HepG2 (cell line): ENCODE measurements at regions not wholly inside any gene's neighbourhood (a gene's known extent, or its start where the extent isn't known, plus 50 kb on each side); places are given as distances from the start of the nearest gene placed in this dataset.
A peak's percentile ranks its signal among the peaks of the same experiment; 100 is the strongest.

Experiments used
- ATAC-seq: fragments of 200-7000 bp; cut with Tn5 transposase; 3 replicates; pipeline ENCODE4 v1.9.1; 2020; ENCODE audit warnings: mild to moderate bottlenecking, moderate library complexity
- BruUV-seq: library from RNA; stranded (reverse); fragments of 400-500 nt; replicated peaks from 2 replicates; lab custom pipeline; 2021; lab: Mats Ljungman, UMichigan
- CTCF ChIA-PET: fragments of 300-600 bp; formaldehyde crosslinking; extraction: SDS; loops from one replicate; lab custom pipeline; 2021; ENCODE audit warnings: low total read pairs, inconsistent platforms, low intra/inter-chr PET ratio; lab: Yijun Ruan, JAX
- POLR2A ChIA-PET: fragments of 350-600 bp; sonication (Branson Sonifier 250); formaldehyde crosslinking; loops from one replicate; lab custom pipeline; 2020; ENCODE audit warnings: antibody characterized with exemption, inconsistent platforms; lab: Yijun Ruan, JAX
- DNase-seq: peaks from one replicate; pipeline ENCODE4 v3.0.0-alpha.2; 2015; ENCODE audit warnings: low spot score
- FAIRE-seq: peaks from 3 replicates; lab custom pipeline; 2011; peaks lifted over from hg19 to GRCh38; lab: Jason Lieb, UNC
- H2AFZ ChIP-seq: one replicate; pipeline ENCODE4 v1.6.1; 2011; ENCODE audit warnings: low read length, inconsistent platforms
- H3K27ac ChIP-seq: fragments of 300-600 bp; 3 replicates; pipeline ENCODE4 v1.8.0; 2011; ENCODE audit warnings: mixed run types, mild to moderate bottlenecking, mixed read lengths, low read length, inconsistent platforms; ENCODE audit not compliant: insufficient read depth; ENCODE audit errors: extremely low read length
- H3K27me3 ChIP-seq, 2 experiments: fragments of 200-600 bp in 1 of 2; 2 replicates in 1 of 2; 3 replicates in 1 of 2; pipeline versions ENCODE4 v1.6.0 to v1.8.0; 2011; ENCODE audit warnings: low read length in 2 of 2, mild to moderate bottlenecking in 2 of 2, moderate library complexity in 2 of 2, inconsistent platforms in 1 of 2; ENCODE audit not compliant: insufficient read depth in 2 of 2, control insufficient read depth in 1 of 2
- H3K36me3 ChIP-seq, 2 experiments: fragments of 200-600 bp in 1 of 2; replicated peaks in 1 of 2; 2 replicates in 1 of 2; 3 replicates in 1 of 2; pipeline versions ENCODE4 v1.5.1 to v1.8.0; 2011; ENCODE audit warnings: low read length in 2 of 2, inconsistent platforms in 1 of 2; ENCODE audit not compliant: insufficient read depth in 2 of 2, control insufficient read depth in 1 of 2
- H3K4me1 ChIP-seq: 2 replicates; pipeline ENCODE4 v1.5.1; 2012; ENCODE audit warnings: low read length, inconsistent platforms; ENCODE audit not compliant: insufficient read depth
- H3K4me2 ChIP-seq: 2 replicates; pipeline ENCODE4 v1.6.0; 2011; ENCODE audit warnings: low read depth, low read length, inconsistent platforms
- H3K4me3 ChIP-seq, 3 experiments: fragments of 200-600 bp in 1 of 3; sonication (generic), shearing (Covaris generic) in 1 of 3; replicated peaks in 1 of 3; 2 replicates each; pipeline ENCODE4 v1.5.1; 2011 to 2016; ENCODE audit warnings: low read length in 3 of 3, inconsistent platforms in 2 of 3, low read depth in 2 of 3, mild to moderate bottlenecking in 2 of 3, control low read depth in 1 of 3, mixed read lengths in 1 of 3; ENCODE audit not compliant: insufficient read depth in 1 of 3
- H3K79me2 ChIP-seq: one replicate; pipeline ENCODE4 v1.6.1; 2011; ENCODE audit warnings: low read length, inconsistent platforms; ENCODE audit not compliant: insufficient read depth
- H3K9ac ChIP-seq: 2 replicates; pipeline ENCODE4 v1.6.0; 2011; ENCODE audit warnings: mild to moderate bottlenecking, low read depth, low read length, inconsistent platforms; ENCODE audit not compliant: insufficient read depth
- H3K9me3 ChIP-seq: 2 replicates; pipeline ENCODE4 v1.5.1; 2012; ENCODE audit warnings: mild to moderate bottlenecking, low read length
- H4K20me1 ChIP-seq: 2 replicates; pipeline ENCODE4 v1.6.0; 2011; ENCODE audit warnings: inconsistent platforms, mild to moderate bottlenecking, low read length, moderate library complexity; ENCODE audit not compliant: insufficient read depth
- BCL6 ChIP-seq: IDR thresholded peaks from 2 replicates; pipeline ENCODE4 v1.6.1; 2016; ENCODE audit warnings: missing genetic modification reagents, missing compliant biosample characterization
- CERS6 ChIP-seq: sonication (generic); formaldehyde crosslinking; IDR thresholded peaks from 2 replicates; pipeline ENCODE4 v1.5.0; 2020; ENCODE audit warnings: missing genetic modification reagents
- FOSL2 ChIP-seq: sonication (generic); formaldehyde crosslinking; IDR thresholded peaks from 2 replicates; pipeline ENCODE4 v1.4.0; 2020; ENCODE audit warnings: missing genetic modification reagents
- GFI1 ChIP-seq: sonication (generic); formaldehyde crosslinking; IDR thresholded peaks from 2 replicates; pipeline ENCODE4 v1.5.0; 2020; ENCODE audit warnings: missing genetic modification reagents, mild to moderate bottlenecking, borderline replicate concordance
- PPARG ChIP-seq: conservative IDR thresholded peaks from 2 replicates; pipeline ENCODE4 v1.6.1; 2016; ENCODE audit warnings: missing biosample characterization, missing genetic modification reagents
- RERE ChIP-seq: IDR thresholded peaks from 2 replicates; pipeline ENCODE4 v1.6.1; 2016; ENCODE audit warnings: low read depth, missing genetic modification reagents, missing compliant biosample characterization
- SMC3 ChIP-seq: IDR thresholded peaks from 2 replicates; pipeline ENCODE4 v1.6.1; 2011; ENCODE audit warnings: low read length, improper control_type of control experiment
- SOX13 ChIP-seq, 3 experiments: fragments of 450-650 bp in 1 of 3; sonication (generic) in 1 of 3; formaldehyde crosslinking in 1 of 3; IDR thresholded peaks in 2 of 3; conservative IDR thresholded peaks in 1 of 3; 2 replicates each; pipeline versions ENCODE4 v1.5.0 to v1.6.1; 2016 to 2020; ENCODE audit warnings: antibody characterized with exemption in 1 of 3, mild to moderate bottlenecking in 1 of 3, missing compliant biosample characterization in 1 of 3, missing genetic modification reagents in 1 of 3, moderate library complexity in 1 of 3
- SOX5 ChIP-seq: IDR thresholded peaks from 2 replicates; pipeline ENCODE4 v1.6.1; 2016; ENCODE audit warnings: borderline replicate concordance
- WIZ ChIP-seq: sonication (generic); formaldehyde crosslinking; IDR thresholded peaks from 2 replicates; pipeline ENCODE4 v1.5.1; 2020; ENCODE audit warnings: mild to moderate bottlenecking, missing genetic modification reagents
- ZNF383 ChIP-seq: sonication (generic); formaldehyde crosslinking; IDR thresholded peaks from 2 replicates; pipeline ENCODE4 v1.4.0; 2020; ENCODE audit warnings: missing genetic modification reagents, mild to moderate bottlenecking, borderline replicate concordance
- ZNF83 ChIP-seq: sonication (generic); formaldehyde crosslinking; IDR thresholded peaks from 2 replicates; pipeline ENCODE4 v1.4.0; 2020; ENCODE audit warnings: missing genetic modification reagents, mild to moderate bottlenecking, borderline replicate concordance
- WGBS: methylation state at CpG from one replicate; pipeline ENCODE4 v1.1.6; 2017; ENCODE audit warnings: low lambda C conversion rate; 5-methylcytosine and 5-hydroxymethylcytosine counted together
- in situ Hi-C: cut with HindIII; loops from 2 replicates; pipeline ENCODE4 v1.10.0; 2017; ENCODE audit warnings: low pct_unique_long_range_greater_than_20kb; ENCODE audit not compliant: extremely low pct_ligation_motif_present
- intact Hi-C: fragments of 100-400 bp; cut with micrococcal nuclease; formaldehyde crosslinking; loops from one replicate; pipeline ENCODE4 v1.10.0; 2022; ENCODE audit not compliant: unreplicated experiment

- Histone ChIP-seq H3K9ac (no peak overlapping the region), H4K20me1 (no peaks in the 10 kb centered on the region), H3K27ac (no peak overlapping the region), H3K4me3 (no peak overlapping the region), H3K9me3 (no peaks in the 10 kb centered on the region), H3K27me3 (peaks cover 0 to 15% of the 10 kb centered on the region in 2 experiments; a peak in 2 of 5 replicates), H3K79me2 (no peaks in the 10 kb centered on the region), H3K4me1 (peaks cover 18% of the 10 kb centered on the region), H3K4me2 (no peak overlapping the region), H3K36me3 (no peaks in the 10 kb centered on the region), H2AFZ (no peak overlapping the region)
- CTCF ChIA-PET, result no interaction called here
- WGBS, result 0% methylated on average over 2 of the region's 2 CpGs
- FAIRE-seq (no peak), DNase-seq (peak; percentile 43), ATAC-seq (no peak)
- intact Hi-C loops, result no loop called here
- in situ Hi-C loops, result no loop called here
- BruUV-seq, result no TSS peak
- TF ChIP-seq FOSL2 (CRISPR knock-in tag) (peak; percentile 20; the same call in 1 of the 2 replicates), CERS6 (CRISPR knock-in tag) (no peak)
- POLR2A ChIA-PET, result no interaction called here
These were observed 111.8 kb upstream of the SLC44A1 start for GRCh38 chr9:105132606-105133005.

- in situ Hi-C loops, result no loop called here
- DNase-seq (peak; percentile 28), ATAC-seq (peak; percentile 62), FAIRE-seq (no peak)
- Histone ChIP-seq H3K9me3 (no peaks in the 10 kb centered on the region), H3K36me3 (no peaks in the 10 kb centered on the region), H3K4me1 (peaks cover 10% of the 10 kb centered on the region), H2AFZ (no peak overlapping the region), H3K4me2 (no peak overlapping the region), H3K27ac (no peak overlapping the region), H3K4me3 (no peak overlapping the region), H4K20me1 (no peaks in the 10 kb centered on the region), H3K79me2 (no peaks in the 10 kb centered on the region), H3K27me3 (peaks cover 2 to 25% of the 10 kb centered on the region in 2 experiments; a peak in 4 of 5 replicates), H3K9ac (no peak overlapping the region)
- CTCF ChIA-PET, result no interaction called here
- WGBS, result 3% methylated on average over 5 of the region's 5 CpGs
- POLR2A ChIA-PET, result no interaction called here
- BruUV-seq, result no TSS peak
- intact Hi-C loops, result no loop called here
- TF ChIP-seq ZNF383 (no peak), SMC3 (no peak), BCL6 (CRISPR knock-in tag) (peak; percentile 17; the same call in 1 of the 2 replicates), SOX5 (CRISPR knock-in tag) (peak; percentile 25; the same call in 1 of the 2 replicates), GFI1 (CRISPR knock-in tag) (peak; percentile 38; the same call in 1 of the 2 replicates), WIZ (CRISPR knock-in tag) (no peak), SOX13 (IDR thresholded peaks at IDR 0.05) (no peak), SOX13 (CRISPR knock-in tag; conservative IDR thresholded peaks at IDR 0.05 in 1 of 2, IDR thresholded peaks at IDR 0.05 in 1 of 2) (peak in 1 of 2 experiments; percentile 31; a peak in 2 of 4 replicates), ZNF83 (CRISPR knock-in tag) (no peak), PPARG (CRISPR knock-in tag) (peak; percentile 53), RERE (CRISPR knock-in tag) (0 out of 2 replicates have a peak, but pooled peaks have one; percentile 52)
These were observed 106.1 kb upstream of the SLC44A1 start for GRCh38 chr9:105138306-105138801.
